PC-3 (cell line): ENCODE measurements at regions not wholly inside any gene's neighbourhood (a gene's known extent, or its start where the extent isn't known, plus 50 kb on each side); places are given as distances from the start of the nearest gene placed in this dataset.

Experiments used
- ATAC-seq: fragments of 200-7000 bp; cut with Tn5 transposase; 2 replicates; pipeline ENCODE4 v1.9.1; 2020; ENCODE audit warnings: mild to moderate bottlenecking, moderate library complexity
- BruUV-seq: library from RNA; stranded (reverse); fragments of 400-500 nt; replicated peaks from 2 replicates; lab custom pipeline; 2021; lab: Mats Ljungman, UMichigan
- CTCF ChIA-PET: fragments of 300-600 bp; sonication (Branson Sonifier 250); formaldehyde crosslinking; loops from one replicate; lab custom pipeline; 2022; ENCODE audit warnings: antibody characterized with exemption; lab: Charles Lee
- POLR2A ChIA-PET: fragments of 300-600 bp; sonication (Branson Sonifier 250); formaldehyde crosslinking; loops from one replicate; lab custom pipeline; 2022; ENCODE audit warnings: antibody characterized with exemption; ENCODE audit not compliant: unreplicated experiment; lab: Charles Lee
- DNase-seq: peaks from one replicate; pipeline ENCODE4 v3.0.0-alpha.2; 2015
- H2AFZ ChIP-seq: fragments of 300-600 bp; sonication (generic); 2 replicates; pipeline ENCODE4 v1.6.0; 2016; ENCODE audit warnings: antibody characterized with exemption, low read length
- H3F3A ChIP-seq: fragments of 300-600 bp; sonication (generic); one replicate; pipeline ENCODE4 v1.6.0; 2017; ENCODE audit warnings: antibody characterized with exemption, low read length, control low read depth, mild to moderate bottlenecking; ENCODE audit not compliant: unreplicated experiment
- H3K27ac ChIP-seq: fragments of 300-600 bp; sonication (generic); 2 replicates; pipeline ENCODE4 v1.5.1; 2016; ENCODE audit warnings: mild to moderate bottlenecking, low read length
- H3K27me3 ChIP-seq: fragments of 300-600 bp; sonication (generic); 2 replicates; pipeline ENCODE4 v1.6.1; 2016; ENCODE audit warnings: low read length, mixed read lengths
- H3K36me3 ChIP-seq: fragments of 300-600 bp; sonication (generic); 2 replicates; pipeline ENCODE4 v1.6.1; 2016; ENCODE audit warnings: low read depth, mixed run types, low read length, mixed read lengths
- H3K4me1 ChIP-seq: fragments of 300-600 bp; sonication (generic); 2 replicates; pipeline ENCODE4 v1.5.1; 2016; ENCODE audit warnings: low read length; ENCODE audit not compliant: insufficient read depth
- H3K4me2 ChIP-seq: fragments of 300-600 bp; sonication (generic); 2 replicates; pipeline ENCODE4 v1.6.0; 2016; ENCODE audit warnings: low read length
- H3K4me3 ChIP-seq: fragments of 300-600 bp; sonication (generic); 2 replicates; pipeline ENCODE4 v1.5.1; 2016; ENCODE audit warnings: mild to moderate bottlenecking, low read length, mixed read lengths
- H3K79me2 ChIP-seq: fragments of 300-600 bp; sonication (generic); 2 replicates; pipeline ENCODE4 v1.6.1; 2017; ENCODE audit warnings: low read length, mixed read lengths
- H3K9ac ChIP-seq: fragments of 300-600 bp; sonication (generic); 2 replicates; pipeline ENCODE4 v1.6.0; 2016; ENCODE audit warnings: mild to moderate bottlenecking, low read length
- H3K9me2 ChIP-seq: fragments of 300-600 bp; sonication (generic); replicated peaks from 2 replicates; pipeline ENCODE4 v1.6.1; 2016; ENCODE audit warnings: mixed run types, low read length, mixed read lengths
- H3K9me3 ChIP-seq: fragments of 300-600 bp; sonication (generic); 2 replicates; pipeline ENCODE4 v1.6.1; 2016; ENCODE audit warnings: low read length, mixed read lengths
- H4K20me1 ChIP-seq: fragments of 300-600 bp; sonication (generic); 2 replicates; pipeline ENCODE4 v1.6.1; 2016; ENCODE audit warnings: low read length, mixed read lengths
- EZH2 ChIP-seq: fragments of 300-600 bp; sonication (generic); IDR thresholded peaks from one replicate; pipeline ENCODE4 v1.6.1; 2017; ENCODE audit warnings: antibody characterized with exemption, mild to moderate bottlenecking, low read length; ENCODE audit not compliant: unreplicated experiment
- EZH2phosphoT487 ChIP-seq: fragments of 300-600 bp; sonication (generic); IDR thresholded peaks from 2 replicates; pipeline ENCODE4 v1.6.1; 2018; ENCODE audit warnings: mild to moderate bottlenecking, antibody characterized with exemption, low read length, borderline replicate concordance
- intact Hi-C: fragments of 100-400 bp; cut with micrococcal nuclease; formaldehyde crosslinking; loops from 2 replicates; pipeline ENCODE4 v1.9.0; 2023
- TF ChIP-seq, protein P1 (sequence below): fragments of 300-600 bp; sonication (generic); conservative IDR thresholded peaks from 2 replicates; pipeline ENCODE4 v1.5.1; 2017; ENCODE audit warnings: antibody characterized with exemption, low read depth, mild to moderate bottlenecking, low read length

- H4K20me1 ChIP-seq = no peaks in the 10 kb centered on the region
- TF ChIP-seq EZH2phosphoT487 (no peak), EZH2 (no peak)
- TF ChIP-seq, protein P1, sequence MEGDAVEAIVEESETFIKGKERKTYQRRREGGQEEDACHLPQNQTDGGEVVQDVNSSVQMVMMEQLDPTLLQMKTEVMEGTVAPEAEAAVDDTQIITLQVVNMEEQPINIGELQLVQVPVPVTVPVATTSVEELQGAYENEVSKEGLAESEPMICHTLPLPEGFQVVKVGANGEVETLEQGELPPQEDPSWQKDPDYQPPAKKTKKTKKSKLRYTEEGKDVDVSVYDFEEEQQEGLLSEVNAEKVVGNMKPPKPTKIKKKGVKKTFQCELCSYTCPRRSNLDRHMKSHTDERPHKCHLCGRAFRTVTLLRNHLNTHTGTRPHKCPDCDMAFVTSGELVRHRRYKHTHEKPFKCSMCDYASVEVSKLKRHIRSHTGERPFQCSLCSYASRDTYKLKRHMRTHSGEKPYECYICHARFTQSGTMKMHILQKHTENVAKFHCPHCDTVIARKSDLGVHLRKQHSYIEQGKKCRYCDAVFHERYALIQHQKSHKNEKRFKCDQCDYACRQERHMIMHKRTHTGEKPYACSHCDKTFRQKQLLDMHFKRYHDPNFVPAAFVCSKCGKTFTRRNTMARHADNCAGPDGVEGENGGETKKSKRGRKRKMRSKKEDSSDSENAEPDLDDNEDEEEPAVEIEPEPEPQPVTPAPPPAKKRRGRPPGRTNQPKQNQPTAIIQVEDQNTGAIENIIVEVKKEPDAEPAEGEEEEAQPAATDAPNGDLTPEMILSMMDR = no peak
- H3K4me1 ChIP-seq = peaks cover 10% of the 10 kb centered on the region
- H3K9me3 ChIP-seq = no peaks in the 10 kb centered on the region
- H3K27ac ChIP-seq = no peak overlapping the region
- ChIA-PET CTCF (no interaction called here), POLR2A (no interaction called here)
- no peak overlapping the region for H3K4me2 ChIP-seq
- no peaks in the 10 kb centered on the region for H3K9me2 ChIP-seq
- H3K36me3 ChIP-seq = no peaks in the 10 kb centered on the region
- no TSS peak for BruUV-seq
- DNase-seq (no peak), ATAC-seq (no peak)
- no peak overlapping the region for H2AFZ ChIP-seq
- H3K9ac ChIP-seq = no peak overlapping the region
- no peak overlapping the region for H3K4me3 ChIP-seq
- no peaks in the 10 kb centered on the region for H3F3A ChIP-seq
- no peaks in the 10 kb centered on the region for H3K27me3 ChIP-seq
- no peaks in the 10 kb centered on the region for H3K79me2 ChIP-seq
- intact Hi-C loops = no loop called here
These were observed 112.4 kb upstream of the APC start for GRCh38 chr5:112625246-112625645.

DNA sequence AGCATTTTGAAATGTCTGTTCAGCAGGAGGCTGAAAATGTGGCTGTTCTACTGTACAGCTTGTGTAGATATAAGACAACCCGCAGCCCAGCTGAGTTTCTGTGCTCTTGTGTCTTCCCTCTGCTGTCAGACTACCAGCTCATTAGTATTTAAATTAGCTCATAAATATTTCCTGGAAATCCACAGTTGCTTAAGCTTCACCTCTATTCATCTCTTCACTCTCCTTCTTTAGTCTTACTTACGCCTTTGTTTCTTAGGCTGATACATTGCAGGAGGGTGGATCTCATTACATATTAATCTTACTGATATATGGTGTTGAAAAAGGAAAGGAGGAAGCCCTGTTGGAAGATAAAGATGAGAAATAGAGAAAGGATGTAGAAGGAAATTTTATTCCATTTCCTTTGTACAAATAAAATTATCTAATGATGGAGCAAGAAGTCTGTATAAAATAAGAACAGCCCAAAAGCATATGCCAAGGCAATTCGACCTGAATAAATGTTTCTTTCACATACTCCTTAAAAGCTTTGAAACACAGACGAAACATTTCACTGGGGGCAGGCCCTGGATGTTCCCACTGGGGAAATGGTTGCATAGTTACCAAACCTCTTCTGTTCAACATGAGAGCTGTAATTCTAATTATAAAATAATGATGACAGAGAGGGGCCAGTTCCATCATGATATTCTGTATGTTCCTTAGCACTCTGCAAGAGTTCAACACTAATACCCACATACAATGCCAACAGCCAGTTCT, 111.8 kb upstream of the APC start:
- no peaks in the 10 kb centered on the region for H3K9me3 ChIP-seq
- H3K4me1 ChIP-seq = peaks cover 16% of the 10 kb centered on the region
- no peaks in the 10 kb centered on the region for H3K9me2 ChIP-seq
- no peaks in the 10 kb centered on the region for H4K20me1 ChIP-seq
- ChIA-PET CTCF (no interaction called here), POLR2A (no interaction called here)
- no peak overlapping the region for H3K9ac ChIP-seq
- no peaks in the 10 kb centered on the region for H3K27me3 ChIP-seq
- no peaks in the 10 kb centered on the region for H3K79me2 ChIP-seq
- H3F3A ChIP-seq = no peaks in the 10 kb centered on the region
- no peak overlapping the region for H3K4me2 ChIP-seq
- ATAC-seq (no peak), DNase-seq (no peak)
- intact Hi-C loops = no loop called here
- H2AFZ ChIP-seq = no peak overlapping the region
- H3K36me3 ChIP-seq = no peaks in the 10 kb centered on the region
- no peak overlapping the region for H3K4me3 ChIP-seq
- BruUV-seq = no TSS peak
- no peak overlapping the region for H3K27ac ChIP-seq
- TF ChIP-seq, protein P1 = no peak
- no peak for TF ChIP-seq EZH2
- TF ChIP-seq EZH2phosphoT487 = no peak

DNA sequence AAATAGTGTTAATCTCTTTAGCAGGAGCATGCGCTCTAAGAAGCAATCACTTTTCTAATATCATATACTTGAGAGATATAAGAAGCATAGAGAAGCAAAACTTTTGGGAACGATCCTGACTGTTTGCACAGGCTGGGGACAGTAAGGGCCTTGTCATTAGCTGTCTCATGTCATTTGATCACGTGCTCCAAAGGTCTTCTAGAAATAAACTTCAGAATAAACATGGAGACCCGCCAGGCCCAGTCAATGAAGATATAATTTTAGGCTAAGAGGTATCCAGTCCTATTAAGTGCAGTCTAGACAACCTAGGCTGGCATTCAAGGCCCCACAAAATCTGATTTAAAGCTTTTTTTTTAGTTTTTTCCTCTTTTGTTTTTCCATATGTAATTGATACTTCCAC, 111.0 kb upstream of the APC start:
- TF ChIP-seq, protein P1 = no peak
- TF ChIP-seq EZH2phosphoT487 (no peak), EZH2 (no peak)
- no peaks in the 10 kb centered on the region for H3K9me3 ChIP-seq
- H3K4me3 ChIP-seq = no peak overlapping the region
- no peaks in the 10 kb centered on the region for H3F3A ChIP-seq
- no peak for ATAC-seq
- H2AFZ ChIP-seq = no peak overlapping the region
- H3K4me2 ChIP-seq = no peak overlapping the region
- no peak overlapping the region for H3K9ac ChIP-seq
- no peaks in the 10 kb centered on the region for H3K79me2 ChIP-seq
- ChIA-PET CTCF (no interaction called here), POLR2A (no interaction called here)
- H3K27me3 ChIP-seq = no peaks in the 10 kb centered on the region
- DNase-seq = no peak
- intact Hi-C loops = no loop called here
- BruUV-seq = no TSS peak
- H4K20me1 ChIP-seq = no peaks in the 10 kb centered on the region
- no peaks in the 10 kb centered on the region for H3K9me2 ChIP-seq
- H3K36me3 ChIP-seq = no peaks in the 10 kb centered on the region
- H3K4me1 ChIP-seq = peaks cover 20% of the 10 kb centered on the region
- H3K27ac ChIP-seq = no peak overlapping the region
